ENCODE measurements at regions not wholly inside any gene's neighbourhood (a gene's known extent, or its start where the extent isn't known, plus 50 kb on each side); places are given as distances from the start of the nearest gene placed in this dataset.

DNA sequence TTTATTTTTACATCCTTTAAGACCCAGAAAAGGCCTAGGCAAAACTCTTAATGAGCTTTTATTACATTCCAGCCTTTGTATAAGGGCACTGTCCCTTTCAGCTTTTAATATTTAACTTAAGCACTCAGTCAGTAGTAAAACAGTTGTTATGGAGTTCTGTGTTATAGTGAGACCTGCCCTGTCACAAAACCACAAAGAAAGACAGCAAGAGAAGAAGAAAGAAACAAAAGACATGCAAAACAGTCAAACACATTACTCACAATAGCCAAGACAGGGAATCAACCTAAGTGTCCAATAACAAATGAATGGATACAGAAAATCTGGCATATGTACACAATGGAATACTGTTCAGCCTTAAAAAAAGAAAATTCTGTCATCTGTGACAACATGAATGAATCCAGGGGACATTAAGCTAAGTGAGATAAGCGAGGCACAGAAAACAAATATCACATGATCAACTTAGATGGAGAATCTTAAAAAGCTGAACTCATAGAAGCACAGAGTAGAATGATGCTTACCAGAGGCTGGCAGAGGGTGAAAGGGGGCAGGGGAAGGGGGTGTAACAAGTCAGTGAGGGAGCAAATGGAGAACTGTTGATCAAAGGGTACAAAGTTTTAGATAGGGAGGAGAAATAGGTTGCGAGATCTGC is 63.8 kb upstream of the CCNG1 start:
- no peak for DNase-seq

DNA sequence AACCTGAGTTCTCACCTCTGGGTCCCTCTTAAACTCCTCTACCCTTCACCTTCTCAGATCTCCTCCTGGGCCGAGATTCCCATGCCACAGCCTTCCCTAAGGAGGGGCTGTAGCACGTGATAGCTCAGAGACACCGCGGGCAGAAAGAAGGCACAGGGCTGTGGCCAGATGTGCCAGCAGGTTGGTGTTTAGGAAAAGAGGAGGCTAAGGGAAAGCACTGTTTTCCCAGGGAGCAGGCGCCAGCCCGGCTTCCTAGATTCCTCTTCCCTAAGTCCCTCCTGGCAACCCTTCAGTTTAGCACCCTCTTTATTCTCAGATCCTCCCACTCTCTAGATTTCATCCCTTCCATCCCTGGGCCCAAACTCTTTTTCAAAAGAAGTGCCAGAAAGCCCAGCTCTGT is 59.4 kb upstream of the CCNG1 start:
- DNase-seq = no peak

DNA sequence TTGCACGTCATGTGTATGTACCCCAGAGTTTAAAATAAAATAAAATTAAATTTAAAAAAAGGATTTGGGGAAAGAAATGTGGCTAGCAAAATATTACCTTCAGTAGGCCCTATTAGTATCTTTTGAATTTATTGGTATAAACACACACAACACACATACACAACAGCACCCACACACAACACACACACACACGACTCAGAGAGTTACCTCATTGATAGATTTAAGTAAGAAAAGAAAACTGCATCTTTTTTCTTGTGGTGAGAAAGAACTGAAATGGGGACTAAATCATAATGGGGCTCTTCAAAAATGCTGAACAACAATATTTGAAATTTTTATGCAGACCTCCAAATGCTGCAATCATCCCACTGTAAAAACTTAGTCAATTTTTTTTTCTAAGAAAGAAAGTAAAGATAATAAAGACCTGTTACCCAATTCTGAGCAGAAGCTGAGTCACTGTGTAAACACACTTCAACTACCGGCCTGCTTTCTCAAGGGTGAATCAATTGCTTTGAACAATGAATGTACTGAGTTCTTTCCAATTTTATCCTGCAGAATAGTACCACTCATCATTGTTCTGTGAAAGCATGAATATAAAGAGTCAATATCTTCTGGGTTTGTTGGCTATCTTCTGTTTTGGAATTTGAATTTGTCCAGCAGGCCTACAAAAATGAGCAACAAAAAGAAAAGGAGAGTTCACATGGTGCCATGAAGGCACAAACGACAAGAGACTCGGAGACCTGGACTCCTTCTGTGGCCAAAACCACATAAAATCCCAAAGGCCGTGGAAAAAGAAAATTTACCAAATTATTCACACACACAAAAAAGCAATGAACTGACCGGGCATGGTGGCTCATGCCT is 57.9 kb upstream of the CCNG1 start:
- DNase-seq = no peak

DNA sequence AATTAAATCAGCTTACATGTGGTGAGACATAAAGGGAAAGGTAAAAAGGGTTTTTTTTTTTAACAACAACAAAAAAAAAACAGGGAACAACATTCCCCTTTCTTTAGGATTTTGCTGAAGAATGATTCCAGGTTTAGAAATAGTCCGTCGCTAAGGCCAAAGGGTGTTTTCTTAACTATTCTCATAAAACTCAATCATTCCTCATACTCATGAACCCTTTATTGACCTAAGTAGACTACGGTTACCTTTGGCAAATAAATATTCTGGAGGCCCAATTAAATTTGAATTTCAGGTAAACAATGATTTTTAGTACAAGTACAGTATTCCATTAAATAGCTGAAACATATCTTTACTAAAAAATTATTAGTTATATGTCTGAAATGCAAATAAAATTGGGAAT is 55.6 kb upstream of the CCNG1 start:
- no peak for DNase-seq

DNA sequence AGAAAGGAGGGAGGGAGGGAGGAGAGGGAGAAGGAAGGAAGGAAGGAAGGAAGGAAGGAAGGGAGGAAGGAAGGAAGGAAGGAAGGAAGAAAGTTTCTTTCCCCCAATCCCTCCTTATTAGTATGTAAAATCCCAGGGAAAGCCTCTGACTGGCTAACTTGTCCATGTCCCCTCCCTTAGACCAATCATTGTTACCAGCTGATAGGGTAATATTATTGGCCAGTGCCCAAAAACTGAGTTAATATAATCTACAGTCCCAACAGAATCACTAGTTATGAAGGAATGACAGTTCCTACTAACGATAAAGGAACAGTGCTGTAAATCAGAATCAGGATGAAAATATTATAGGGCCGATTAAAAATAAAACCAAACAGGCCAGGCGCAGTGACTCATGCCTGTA is 53.6 kb upstream of the CCNG1 start:
- DNase-seq = no peak

DNA sequence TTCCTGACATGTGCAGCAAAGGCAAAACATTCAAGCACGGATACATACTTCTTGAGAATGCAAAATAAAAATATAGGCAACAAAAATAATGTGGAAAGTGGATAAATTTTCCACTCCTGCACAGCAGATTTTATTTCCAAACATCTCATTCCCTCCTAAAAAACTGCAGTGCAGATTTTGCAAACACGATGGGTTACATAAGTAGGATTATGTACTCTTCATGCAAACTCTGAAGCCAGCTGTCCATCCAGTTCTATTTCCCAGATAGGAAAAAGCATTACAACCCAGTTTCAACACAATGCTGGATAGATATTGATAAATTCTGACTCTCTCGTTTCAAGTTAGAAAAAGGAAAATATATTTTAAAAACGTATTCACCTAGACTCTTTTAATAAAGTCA is 52.7 kb upstream of the CCNG1 start:
- DNase-seq = no peak

DNA sequence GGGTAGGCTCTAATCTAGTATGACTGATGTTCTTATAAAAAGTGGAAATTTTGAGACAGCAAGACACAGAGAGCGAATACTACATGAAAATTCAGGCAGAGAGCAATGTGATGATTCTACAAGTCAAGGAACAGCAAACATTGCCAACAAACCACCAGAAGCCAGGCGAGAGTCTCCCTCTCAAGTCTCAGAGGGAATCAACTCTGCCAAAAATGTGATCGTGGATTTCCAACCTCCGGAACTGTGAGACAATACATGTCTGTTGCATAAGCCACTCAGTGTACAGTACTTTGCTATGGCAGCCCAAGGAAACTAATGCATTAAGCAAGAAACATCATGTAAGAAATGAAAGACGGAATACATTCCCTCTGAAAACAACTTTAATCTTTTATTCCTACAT is 52.1 kb upstream of the CCNG1 start:
- DNase-seq = no peak

DNA sequence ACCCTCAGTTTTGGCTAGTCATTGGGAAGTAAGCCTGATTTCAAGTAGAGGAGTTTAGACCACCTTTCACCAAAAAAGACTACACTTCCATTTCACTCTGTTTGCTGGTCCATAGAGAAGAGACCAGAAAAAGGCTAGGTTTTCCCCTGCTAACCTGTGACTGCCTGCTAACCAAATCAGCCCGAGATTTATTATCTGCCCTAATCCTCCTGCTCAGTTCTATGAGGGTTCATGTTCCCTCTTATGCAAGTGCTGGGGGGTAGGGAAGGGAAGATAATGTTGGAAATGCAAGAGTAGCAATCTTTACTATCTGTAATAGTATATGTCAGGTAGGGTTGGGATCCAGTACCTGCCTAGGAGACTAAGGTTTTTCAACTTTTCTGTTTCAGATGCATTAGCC is 51.6 kb upstream of the CCNG1 start:
- DNase-seq = no peak

DNA sequence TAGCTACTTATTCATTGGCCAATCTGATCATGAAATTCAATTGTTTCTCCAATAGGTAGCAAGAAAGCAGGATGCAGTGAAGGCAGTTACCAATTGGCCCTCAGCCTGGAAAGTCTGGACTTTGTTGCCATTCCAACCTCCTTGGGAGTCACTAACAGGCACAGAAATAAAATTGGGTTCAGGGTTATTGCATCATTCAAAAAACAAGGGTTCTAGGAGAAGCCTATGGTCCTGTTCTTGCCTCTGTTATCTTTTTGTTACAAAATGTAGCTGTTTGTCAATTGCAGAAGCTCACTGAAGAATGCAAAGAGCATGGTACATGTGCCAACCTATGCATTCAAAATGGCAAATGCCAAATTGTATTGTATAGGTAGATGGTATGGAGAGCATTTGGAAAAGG is 51.0 kb upstream of the CCNG1 start:
- DNase-seq = no peak

DNA sequence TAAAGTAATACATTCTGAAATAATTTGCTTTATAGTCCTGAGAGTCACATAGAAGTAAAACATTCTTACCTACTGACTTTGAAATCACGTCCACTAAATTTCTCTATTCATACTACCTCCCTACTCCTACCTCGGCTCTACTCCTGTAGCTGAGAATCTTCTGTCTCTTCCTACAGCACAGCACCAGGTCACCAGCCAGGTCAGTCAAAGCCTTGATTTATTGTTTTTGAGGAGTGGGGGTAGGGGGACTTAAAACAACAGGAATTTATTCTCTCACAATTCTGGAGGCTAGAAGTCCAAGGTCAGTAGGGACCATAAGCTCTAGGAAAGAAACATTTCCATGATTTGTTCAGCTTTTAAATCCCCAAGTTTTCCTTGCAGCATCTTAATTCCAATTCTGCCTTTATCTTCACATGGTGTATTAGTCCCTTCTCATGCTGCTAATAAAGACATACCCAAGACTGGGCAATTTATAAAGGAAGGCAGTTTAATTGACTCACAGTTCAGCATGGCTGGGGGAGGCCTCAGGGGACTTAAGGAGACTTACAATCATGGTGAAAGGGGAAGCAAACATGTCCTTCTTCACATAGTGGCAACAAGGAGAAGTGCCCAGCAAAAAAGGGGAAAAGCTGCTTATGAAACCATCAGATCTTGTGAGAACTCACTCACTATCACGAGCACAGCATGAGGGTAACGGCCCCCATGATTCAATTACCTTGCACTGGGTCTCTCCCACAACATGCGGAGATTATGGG is 49.6 kb upstream of the CCNG1 start:
- no peak for DNase-seq

Measured in NCI-H2029 (cell line).